Esophagus squamous epithelium (tissue), 4 donors: ENCODE measurements at regions not wholly inside any gene's neighbourhood (a gene's known extent, or its start where the extent isn't known, plus 50 kb on each side); places are given as distances from the start of the nearest gene placed in this dataset.

Source experiments
- POLR2A ChIP-seq, 4 donors: fragments of 450-650 bp; IDR thresholded peaks; one replicate each; pipeline ENCODE4 v1.6.1; 2017; ENCODE audit warnings: antibody characterized with exemption in 4 of 4, mild to moderate bottlenecking in 4 of 4, moderate library complexity in 3 of 4
- TF ChIP-seq, protein P1 (sequence below), 6 experiments: fragments of 450-650 bp in 4 of 6; fragments of 200-600 bp in 2 of 6; sonication (generic) in 2 of 6; IDR thresholded peaks; one replicate each; pipeline ENCODE4 v1.5.1; 2016 to 2019; ENCODE audit warnings: antibody characterized with exemption in 6 of 6, mild to moderate bottlenecking in 4 of 6, moderate library complexity in 4 of 6

DNA sequence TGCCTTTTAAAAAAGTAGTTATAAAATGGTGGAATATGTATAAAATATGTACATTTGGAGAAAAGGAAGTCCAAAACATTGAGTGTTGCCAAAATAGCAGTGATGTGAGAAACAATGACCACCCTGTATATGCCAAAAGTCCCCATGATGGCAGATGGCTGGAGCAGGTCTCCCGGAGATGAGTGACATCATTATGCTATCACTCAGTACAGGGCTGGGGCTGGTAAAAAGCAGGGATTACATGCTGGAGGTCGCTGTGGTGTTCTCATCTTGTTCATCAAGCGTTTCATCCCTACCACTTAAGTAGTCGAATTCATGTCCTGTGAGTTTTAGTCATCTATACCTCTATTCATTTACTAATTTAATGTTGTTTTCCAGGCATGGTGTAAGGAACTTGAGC lies 315.3 kb upstream of the SLC35B3 start:
- TF ChIP-seq, protein P1, sequence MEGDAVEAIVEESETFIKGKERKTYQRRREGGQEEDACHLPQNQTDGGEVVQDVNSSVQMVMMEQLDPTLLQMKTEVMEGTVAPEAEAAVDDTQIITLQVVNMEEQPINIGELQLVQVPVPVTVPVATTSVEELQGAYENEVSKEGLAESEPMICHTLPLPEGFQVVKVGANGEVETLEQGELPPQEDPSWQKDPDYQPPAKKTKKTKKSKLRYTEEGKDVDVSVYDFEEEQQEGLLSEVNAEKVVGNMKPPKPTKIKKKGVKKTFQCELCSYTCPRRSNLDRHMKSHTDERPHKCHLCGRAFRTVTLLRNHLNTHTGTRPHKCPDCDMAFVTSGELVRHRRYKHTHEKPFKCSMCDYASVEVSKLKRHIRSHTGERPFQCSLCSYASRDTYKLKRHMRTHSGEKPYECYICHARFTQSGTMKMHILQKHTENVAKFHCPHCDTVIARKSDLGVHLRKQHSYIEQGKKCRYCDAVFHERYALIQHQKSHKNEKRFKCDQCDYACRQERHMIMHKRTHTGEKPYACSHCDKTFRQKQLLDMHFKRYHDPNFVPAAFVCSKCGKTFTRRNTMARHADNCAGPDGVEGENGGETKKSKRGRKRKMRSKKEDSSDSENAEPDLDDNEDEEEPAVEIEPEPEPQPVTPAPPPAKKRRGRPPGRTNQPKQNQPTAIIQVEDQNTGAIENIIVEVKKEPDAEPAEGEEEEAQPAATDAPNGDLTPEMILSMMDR (IDR thresholded peaks at IDR 0.05), result no peak
- TF ChIP-seq POLR2A (IDR thresholded peaks at IDR 0.05), result no peak
